ENCODE measurements at regions not wholly inside any gene's neighbourhood (a gene's known extent, or its start where the extent isn't known, plus 50 kb on each side); places are given as distances from the start of the nearest gene placed in this dataset.
"Not testable (repeated sequence)": the region's sequence is repeated elsewhere in the genome, so short reads cannot be mapped to it uniquely, and the experiment has no call there.

- H3K27ac ChIP-seq: peak overlapping the region; percentile 78
Observed at GRCh38 chr12:64552510-64552909, 57.8 kb upstream of the RASSF3 start.

DNA sequence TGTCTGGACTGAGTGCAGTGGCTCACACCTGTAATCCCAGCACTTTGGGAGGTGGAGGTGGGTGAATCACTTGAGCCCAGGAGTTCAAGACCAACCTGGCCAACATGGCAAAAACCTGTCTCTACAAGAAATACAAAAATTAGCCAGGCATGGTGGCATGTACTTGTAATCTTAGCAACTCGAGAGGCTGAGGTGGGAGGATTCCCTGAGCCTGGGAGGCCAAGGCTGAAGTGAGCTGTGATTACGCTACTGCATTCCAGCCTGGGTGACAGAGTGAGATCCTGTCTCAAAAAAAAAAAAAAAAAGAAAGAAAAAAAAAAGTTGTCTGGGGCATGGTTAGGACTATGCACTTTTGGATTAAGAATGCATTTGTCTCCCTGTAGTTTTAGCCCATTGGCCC lies 56.6 kb upstream of the RASSF3 start:
- H3K27ac ChIP-seq: not testable (repeated sequence)

GRCh38 chr12:64556231-64556630 lies 54.1 kb upstream of the RASSF3 start:
- no peak overlapping the region for H3K27ac ChIP-seq
- TF ChIP-seq ZFX (IDR thresholded peaks at IDR 0.05): no peak
- TF ChIP-seq, protein P1, sequence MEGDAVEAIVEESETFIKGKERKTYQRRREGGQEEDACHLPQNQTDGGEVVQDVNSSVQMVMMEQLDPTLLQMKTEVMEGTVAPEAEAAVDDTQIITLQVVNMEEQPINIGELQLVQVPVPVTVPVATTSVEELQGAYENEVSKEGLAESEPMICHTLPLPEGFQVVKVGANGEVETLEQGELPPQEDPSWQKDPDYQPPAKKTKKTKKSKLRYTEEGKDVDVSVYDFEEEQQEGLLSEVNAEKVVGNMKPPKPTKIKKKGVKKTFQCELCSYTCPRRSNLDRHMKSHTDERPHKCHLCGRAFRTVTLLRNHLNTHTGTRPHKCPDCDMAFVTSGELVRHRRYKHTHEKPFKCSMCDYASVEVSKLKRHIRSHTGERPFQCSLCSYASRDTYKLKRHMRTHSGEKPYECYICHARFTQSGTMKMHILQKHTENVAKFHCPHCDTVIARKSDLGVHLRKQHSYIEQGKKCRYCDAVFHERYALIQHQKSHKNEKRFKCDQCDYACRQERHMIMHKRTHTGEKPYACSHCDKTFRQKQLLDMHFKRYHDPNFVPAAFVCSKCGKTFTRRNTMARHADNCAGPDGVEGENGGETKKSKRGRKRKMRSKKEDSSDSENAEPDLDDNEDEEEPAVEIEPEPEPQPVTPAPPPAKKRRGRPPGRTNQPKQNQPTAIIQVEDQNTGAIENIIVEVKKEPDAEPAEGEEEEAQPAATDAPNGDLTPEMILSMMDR (conservative IDR thresholded peaks at IDR 0.05): no peak

GRCh38 chr12:64558754-64559153 lies 51.5 kb upstream of the RASSF3 start:
- TF ChIP-seq, protein P1 (conservative IDR thresholded peaks at IDR 0.05): no peak
- TF ChIP-seq ZFX (IDR thresholded peaks at IDR 0.05): no peak
- H3K27ac ChIP-seq: no peak overlapping the region

DNA sequence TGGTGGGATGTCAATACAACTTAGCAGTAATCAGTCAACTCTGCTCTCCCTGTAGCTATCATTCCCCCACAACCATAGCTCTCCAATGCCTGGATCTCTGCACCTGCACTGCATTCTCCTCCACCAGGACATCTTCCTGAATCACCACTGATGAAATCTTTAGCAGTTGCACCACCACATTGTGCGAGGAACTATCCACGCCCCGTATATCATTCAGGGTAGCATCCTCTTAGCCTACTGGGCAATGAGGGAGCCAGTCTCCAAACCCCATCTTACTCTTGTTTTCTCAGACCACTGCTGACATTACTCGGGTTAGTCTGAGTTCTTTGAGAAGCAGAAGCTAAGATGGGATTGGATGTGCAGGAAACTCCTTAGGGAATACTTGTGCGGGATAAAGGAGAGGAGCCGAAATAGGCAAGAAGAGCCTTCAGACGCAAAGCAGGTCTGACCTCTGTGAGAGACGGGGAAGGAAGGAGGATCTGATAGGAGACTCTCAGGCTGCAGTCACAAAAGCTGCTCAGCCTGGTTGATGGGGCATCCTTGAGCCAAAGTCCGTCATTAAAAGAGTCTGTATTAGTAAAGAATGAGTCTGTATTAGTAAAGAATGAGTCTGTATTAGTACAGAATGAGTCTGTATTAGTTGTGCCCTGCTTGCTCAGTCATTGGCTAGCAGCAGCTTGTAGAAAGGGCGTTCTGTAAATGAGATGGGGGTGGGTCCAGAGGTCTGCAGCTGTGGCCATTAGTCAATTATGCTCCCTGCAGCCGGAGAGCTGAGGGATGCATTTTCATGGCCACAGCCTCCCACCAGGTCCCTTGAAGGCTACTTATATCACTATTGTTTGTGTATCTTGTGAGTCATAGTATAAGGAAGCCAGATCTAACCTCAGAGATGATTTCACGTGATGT lies 49.6 kb upstream of the RASSF3 start:
- TF ChIP-seq, protein P1 (conservative IDR thresholded peaks at IDR 0.05): no peak
- H3K27ac ChIP-seq: no peak overlapping the region

Measured in C4-2B (cell line).